ENCODE measurements at regions not wholly inside any gene's neighbourhood (a gene's known extent, or its start where the extent isn't known, plus 50 kb on each side); places are given as distances from the start of the nearest gene placed in this dataset.

DNA sequence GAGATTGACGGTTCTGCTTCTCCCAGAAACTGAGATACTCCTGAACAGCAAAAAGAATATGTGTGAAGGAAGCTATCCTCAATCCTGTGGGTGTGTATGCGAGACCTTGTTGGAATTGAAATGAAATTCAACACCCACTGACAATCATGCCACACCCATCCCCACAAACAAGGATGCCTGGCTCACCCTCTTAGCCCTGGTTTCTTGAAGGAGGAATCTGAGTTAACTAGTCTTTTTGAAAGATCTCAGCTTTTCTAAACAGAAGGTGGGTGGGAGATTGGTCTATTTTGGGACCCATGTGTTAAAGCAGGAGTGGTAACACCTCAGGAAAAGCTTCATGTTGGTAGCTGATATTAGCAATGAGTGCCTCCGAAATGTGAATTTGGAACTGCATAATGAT is 1244.5 kb downstream of the CDH11 start:
- TF ChIP-seq POLR2A (IDR thresholded peaks at IDR 0.05): no peak
- TF ChIP-seq, protein P1, sequence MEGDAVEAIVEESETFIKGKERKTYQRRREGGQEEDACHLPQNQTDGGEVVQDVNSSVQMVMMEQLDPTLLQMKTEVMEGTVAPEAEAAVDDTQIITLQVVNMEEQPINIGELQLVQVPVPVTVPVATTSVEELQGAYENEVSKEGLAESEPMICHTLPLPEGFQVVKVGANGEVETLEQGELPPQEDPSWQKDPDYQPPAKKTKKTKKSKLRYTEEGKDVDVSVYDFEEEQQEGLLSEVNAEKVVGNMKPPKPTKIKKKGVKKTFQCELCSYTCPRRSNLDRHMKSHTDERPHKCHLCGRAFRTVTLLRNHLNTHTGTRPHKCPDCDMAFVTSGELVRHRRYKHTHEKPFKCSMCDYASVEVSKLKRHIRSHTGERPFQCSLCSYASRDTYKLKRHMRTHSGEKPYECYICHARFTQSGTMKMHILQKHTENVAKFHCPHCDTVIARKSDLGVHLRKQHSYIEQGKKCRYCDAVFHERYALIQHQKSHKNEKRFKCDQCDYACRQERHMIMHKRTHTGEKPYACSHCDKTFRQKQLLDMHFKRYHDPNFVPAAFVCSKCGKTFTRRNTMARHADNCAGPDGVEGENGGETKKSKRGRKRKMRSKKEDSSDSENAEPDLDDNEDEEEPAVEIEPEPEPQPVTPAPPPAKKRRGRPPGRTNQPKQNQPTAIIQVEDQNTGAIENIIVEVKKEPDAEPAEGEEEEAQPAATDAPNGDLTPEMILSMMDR (IDR thresholded peaks at IDR 0.05): no peak
